WI38 (cell line): ENCODE measurements at regions not wholly inside any gene's neighbourhood (a gene's known extent, or its start where the extent isn't known, plus 50 kb on each side); places are given as distances from the start of the nearest gene placed in this dataset.

ENCODE experiments used
- H3K4me3 ChIP-seq: 2 replicates; pipeline ENCODE4 v1.5.1; 2011; ENCODE audit warnings: low read depth, mild to moderate bottlenecking, control low read depth, low read length
- CTCF ChIP-seq: IDR thresholded peaks from 2 replicates; pipeline ENCODE4 v1.5.1; 2012; ENCODE audit warnings: low read depth, mild to moderate bottlenecking, control low read depth, low read length

GRCh38 chr4:181971973-181972372 is 271.2 kb upstream of the TENM3 start:
- TF ChIP-seq CTCF, result no peak
- no peak overlapping the region for H3K4me3 ChIP-seq

- TF ChIP-seq CTCF, result no peak
- no peak overlapping the region for H3K4me3 ChIP-seq
Observed at GRCh38 chr4:181976764-181977163, 266.4 kb upstream of the TENM3 start.

GRCh38 chr4:181982437-181982836 is 260.8 kb upstream of the TENM3 start:
- H3K4me3 ChIP-seq, result no peak overlapping the region
- TF ChIP-seq CTCF, result no peak

- TF ChIP-seq CTCF, result no peak
- no peak overlapping the region for H3K4me3 ChIP-seq
Observed at GRCh38 chr4:181982856-181983255, 260.3 kb upstream of the TENM3 start.

GRCh38 chr4:181987392-181987791 is 255.8 kb upstream of the TENM3 start:
- no peak for TF ChIP-seq CTCF
- H3K4me3 ChIP-seq, result no peak overlapping the region

GRCh38 chr4:181989071-181989470 is 254.1 kb upstream of the TENM3 start:
- no peak for TF ChIP-seq CTCF
- no peak overlapping the region for H3K4me3 ChIP-seq

- no peak overlapping the region for H3K4me3 ChIP-seq
- TF ChIP-seq CTCF, result no peak
Observed at GRCh38 chr4:181991369-181992108, 251.7 kb upstream of the TENM3 start.
